ENCODE measurements at regions not wholly inside any gene's neighbourhood (a gene's known extent, or its start where the extent isn't known, plus 50 kb on each side); places are given as distances from the start of the nearest gene placed in this dataset.

- Histone ChIP-seq H3K9me2 (replicated peaks; ENCODE audit: control insufficient read depth, low read length) (no peaks in the 10 kb centered on the region), H4K20me1 (ENCODE audit: control insufficient read depth, insufficient read depth, low read depth, low read length) (no peaks in the 10 kb centered on the region), H3K9me3 (ENCODE audit: control insufficient read depth, insufficient read depth, low read length) (no peaks in the 10 kb centered on the region), H3K36me3 (ENCODE audit: control insufficient read depth, low read length) (no peaks in the 10 kb centered on the region), H3K4me3 (ENCODE audit: low read length) (no peak overlapping the region), H3K4me1 (ENCODE audit: control insufficient read depth, low read length) (no peaks in the 10 kb centered on the region), H3K27me3 (ENCODE audit: control insufficient read depth, low read length) (peaks cover 5% of the 10 kb centered on the region; the same call in 1 of the 2 replicates), H3K4me2 (ENCODE audit: low read length) (no peak overlapping the region), H3K27ac (ENCODE audit: low read depth, low read length) (no peak overlapping the region), H3K79me2 (ENCODE audit: control insufficient read depth, low read length) (no peaks in the 10 kb centered on the region), H3F3A (ENCODE audit: control insufficient read depth, insufficient read depth) (no peaks in the 10 kb centered on the region)
- no peak for TF ChIP-seq CTCF (IDR thresholded peaks at IDR 0.05; ENCODE audit: low read depth, low read length, poor library complexity, severe bottlenecking)
- TF ChIP-seq EZH2phosphoT487 (IDR thresholded peaks at IDR 0.05; ENCODE audit: borderline replicate concordance, low read length) = no peak
Observed at GRCh38 chr2:234212534-234212933, 162.0 kb downstream of the SPP2 start.

DNA sequence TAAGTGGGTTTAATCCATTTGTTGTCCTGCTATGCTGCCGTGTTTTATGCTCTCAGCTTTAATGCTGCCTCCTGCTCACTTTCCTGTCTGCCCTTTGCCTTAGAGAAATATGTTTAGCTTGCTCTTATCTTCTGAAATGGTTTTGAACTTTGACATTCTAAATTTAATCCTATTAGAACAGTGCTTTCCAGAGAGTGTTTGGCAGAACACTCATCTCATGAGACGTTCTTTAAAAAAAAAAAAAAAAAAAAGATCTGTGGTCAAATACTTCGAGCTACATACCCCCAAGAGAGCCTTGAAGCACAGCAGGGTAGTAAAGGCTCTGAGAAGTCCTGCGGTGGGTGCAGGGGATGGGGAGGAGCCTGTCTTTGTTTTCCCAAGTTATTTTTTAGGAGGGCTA, 161.3 kb downstream of the SPP2 start:
- Histone ChIP-seq H3K9me3 (ENCODE audit: control insufficient read depth, insufficient read depth, low read length) (no peaks in the 10 kb centered on the region), H3K27me3 (ENCODE audit: control insufficient read depth, low read length) (no peaks in the 10 kb centered on the region), H3K4me3 (ENCODE audit: low read length) (no peak overlapping the region), H3K4me2 (ENCODE audit: low read length) (no peak overlapping the region), H3K79me2 (ENCODE audit: control insufficient read depth, low read length) (no peaks in the 10 kb centered on the region), H4K20me1 (ENCODE audit: control insufficient read depth, insufficient read depth, low read depth, low read length) (no peaks in the 10 kb centered on the region), H3K9me2 (replicated peaks; ENCODE audit: control insufficient read depth, low read length) (no peaks in the 10 kb centered on the region), H3F3A (ENCODE audit: control insufficient read depth, insufficient read depth) (no peaks in the 10 kb centered on the region), H3K4me1 (ENCODE audit: control insufficient read depth, low read length) (no peaks in the 10 kb centered on the region), H3K36me3 (ENCODE audit: control insufficient read depth, low read length) (no peaks in the 10 kb centered on the region), H3K27ac (ENCODE audit: low read depth, low read length) (no peak overlapping the region)
- TF ChIP-seq CTCF (IDR thresholded peaks at IDR 0.05; ENCODE audit: low read depth, low read length, poor library complexity, severe bottlenecking) (no peak), EZH2phosphoT487 (IDR thresholded peaks at IDR 0.05; ENCODE audit: borderline replicate concordance, low read length) (no peak)

DNA sequence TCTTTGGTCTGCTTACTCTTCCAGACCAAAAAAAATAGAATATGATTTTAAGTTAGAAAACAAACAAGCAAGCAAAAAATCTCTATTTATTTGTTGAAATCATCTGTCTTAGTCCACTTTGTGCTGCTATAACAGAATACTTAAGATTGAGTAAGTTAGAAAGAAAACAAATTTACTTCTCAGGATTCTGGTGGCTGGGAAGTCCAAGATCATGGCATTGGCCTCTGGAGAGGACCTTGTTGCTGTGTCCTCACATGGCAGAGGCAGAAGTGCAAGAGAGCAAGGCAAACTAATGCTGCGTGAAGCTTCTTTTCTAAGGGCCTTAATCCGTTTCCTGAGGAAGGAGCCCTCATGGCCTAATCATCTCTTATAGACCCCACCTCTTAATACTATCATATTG, 156.2 kb downstream of the SPP2 start:
- TF ChIP-seq CTCF (IDR thresholded peaks at IDR 0.05; ENCODE audit: low read depth, low read length, poor library complexity, severe bottlenecking) = no peak
- no peak for TF ChIP-seq EZH2phosphoT487 (IDR thresholded peaks at IDR 0.05; ENCODE audit: borderline replicate concordance, low read length)
- no peaks in the 10 kb centered on the region for H3K9me2 ChIP-seq (replicated peaks; ENCODE audit: control insufficient read depth, low read length)
- peaks cover 6% of the 10 kb centered on the region; the same call in 1 of the 2 replicates for H3K9me3 ChIP-seq (ENCODE audit: control insufficient read depth, insufficient read depth, low read length)
- H3K27ac ChIP-seq (ENCODE audit: low read depth, low read length) = no peak overlapping the region
- no peak overlapping the region for H3K4me2 ChIP-seq (ENCODE audit: low read length)
- no peaks in the 10 kb centered on the region for H3K27me3 ChIP-seq (ENCODE audit: control insufficient read depth, low read length)
- H3K36me3 ChIP-seq (ENCODE audit: control insufficient read depth, low read length) = no peaks in the 10 kb centered on the region
- H3K79me2 ChIP-seq (ENCODE audit: control insufficient read depth, low read length) = no peaks in the 10 kb centered on the region
- no peaks in the 10 kb centered on the region for H4K20me1 ChIP-seq (ENCODE audit: control insufficient read depth, insufficient read depth, low read depth, low read length)
- no peaks in the 10 kb centered on the region for H3K4me1 ChIP-seq (ENCODE audit: control insufficient read depth, low read length)
- H3F3A ChIP-seq (ENCODE audit: control insufficient read depth, insufficient read depth) = no peaks in the 10 kb centered on the region
- H3K4me3 ChIP-seq (ENCODE audit: low read length) = no peak overlapping the region

GRCh38 chr2:234204480-234204879, 154.0 kb downstream of the SPP2 start:
- H3K27me3 ChIP-seq (ENCODE audit: control insufficient read depth, low read length) = no peaks in the 10 kb centered on the region
- H3K9me2 ChIP-seq (replicated peaks; ENCODE audit: control insufficient read depth, low read length) = no peaks in the 10 kb centered on the region
- no peak overlapping the region for H3K4me2 ChIP-seq (ENCODE audit: low read length)
- no peaks in the 10 kb centered on the region for H3K79me2 ChIP-seq (ENCODE audit: control insufficient read depth, low read length)
- no peak overlapping the region for H3K4me3 ChIP-seq (ENCODE audit: low read length)
- H3F3A ChIP-seq (ENCODE audit: control insufficient read depth, insufficient read depth) = no peaks in the 10 kb centered on the region
- no peaks in the 10 kb centered on the region for H3K36me3 ChIP-seq (ENCODE audit: control insufficient read depth, low read length)
- no peak overlapping the region for H3K27ac ChIP-seq (ENCODE audit: low read depth, low read length)
- H3K4me1 ChIP-seq (ENCODE audit: control insufficient read depth, low read length) = no peaks in the 10 kb centered on the region
- peaks cover 6% of the 10 kb centered on the region; the same call in 1 of the 2 replicates for H3K9me3 ChIP-seq (ENCODE audit: control insufficient read depth, insufficient read depth, low read length)
- TF ChIP-seq EZH2phosphoT487 (IDR thresholded peaks at IDR 0.05; ENCODE audit: borderline replicate concordance, low read length) (no peak), CTCF (IDR thresholded peaks at IDR 0.05; ENCODE audit: low read depth, low read length, poor library complexity, severe bottlenecking) (no peak)
- no peaks in the 10 kb centered on the region for H4K20me1 ChIP-seq (ENCODE audit: control insufficient read depth, insufficient read depth, low read depth, low read length)
